Left ventricle myocardium inferior (tissue), 1 donor: ENCODE measurements at regions not wholly inside any gene's neighbourhood (a gene's known extent, or its start where the extent isn't known, plus 50 kb on each side); places are given as distances from the start of the nearest gene placed in this dataset.

Source experiments
- DNase-seq: peaks from one replicate; pipeline ENCODE4 v3.0.0-alpha.2; 2020
- H3K27ac ChIP-seq: fragments of 200-600 bp; replicated peaks from 2 replicates; pipeline ENCODE4 v1.8.0; 2021
- H3K27me3 ChIP-seq: fragments of 200-600 bp; 2 replicates; pipeline ENCODE4 v1.8.0; 2021; ENCODE audit warnings: low read depth
- H3K36me3 ChIP-seq: fragments of 200-600 bp; 2 replicates; pipeline ENCODE4 v1.8.0; 2021
- H3K4me1 ChIP-seq: fragments of 200-600 bp; 2 replicates; pipeline ENCODE4 v1.8.0; 2021
- H3K4me3 ChIP-seq: fragments of 200-600 bp; 2 replicates; pipeline ENCODE4 v1.8.0; 2021; ENCODE audit warnings: mild to moderate bottlenecking, moderate library complexity
- H3K9me3 ChIP-seq: fragments of 200-600 bp; replicated peaks from 2 replicates; pipeline ENCODE4 v1.8.0; 2021
- CTCF ChIP-seq: fragments of 200-600 bp; IDR thresholded peaks from 2 replicates; pipeline ENCODE4 v1.8.0; 2021; ENCODE audit warnings: antibody characterized with exemption, mild to moderate bottlenecking, borderline replicate concordance
- intact Hi-C: fragments of 100-400 bp; cut with micrococcal nuclease; formaldehyde crosslinking; loops from one replicate; pipeline ENCODE4 v1.11.0; 2022
- donor health status: DM: no; HTN: yes; CAD: no; lungs with severe emphysema.

- Histone ChIP-seq H3K27me3 (peaks cover 38% of the 10 kb centered on the region), H3K4me1 (no peaks in the 10 kb centered on the region), H3K36me3 (no peaks in the 10 kb centered on the region), H3K27ac (no peak overlapping the region), H3K4me3 (no peak overlapping the region), H3K9me3 (no peaks in the 10 kb centered on the region)
- no peak for TF ChIP-seq CTCF
- DNase-seq: no peak
- intact Hi-C loops: no loop called here
Measured at GRCh38 chr1:25131794-25132193, 100.5 kb downstream of the SYF2 start.

- no peak for TF ChIP-seq CTCF
- intact Hi-C loops: no loop called here
- H3K9me3 ChIP-seq: no peaks in the 10 kb centered on the region
- no peaks in the 10 kb centered on the region for H3K4me1 ChIP-seq
- no peak for DNase-seq
- no peak overlapping the region for H3K4me3 ChIP-seq
- no peaks in the 10 kb centered on the region for H3K36me3 ChIP-seq
- no peak overlapping the region for H3K27ac ChIP-seq
- peaks cover 30% of the 10 kb centered on the region for H3K27me3 ChIP-seq
Measured at GRCh38 chr1:25130895-25131294, 101.4 kb downstream of the SYF2 start.

GRCh38 chr1:25129380-25129779, 102.9 kb downstream of the SYF2 start:
- DNase-seq: no peak
- no peak overlapping the region for H3K4me3 ChIP-seq
- no peak for TF ChIP-seq CTCF
- no peaks in the 10 kb centered on the region for H3K9me3 ChIP-seq
- no peaks in the 10 kb centered on the region for H3K36me3 ChIP-seq
- no peaks in the 10 kb centered on the region for H3K4me1 ChIP-seq
- peaks cover 20% of the 10 kb centered on the region for H3K27me3 ChIP-seq
- intact Hi-C loops: no loop called here
- no peak overlapping the region for H3K27ac ChIP-seq

GRCh38 chr1:25128121-25128621, 104.1 kb downstream of the SYF2 start:
- Histone ChIP-seq H3K4me3 (no peak overlapping the region), H3K4me1 (no peaks in the 10 kb centered on the region), H3K9me3 (no peaks in the 10 kb centered on the region), H3K27ac (no peak overlapping the region), H3K27me3 (peaks cover 15% of the 10 kb centered on the region), H3K36me3 (no peaks in the 10 kb centered on the region)
- no peak for TF ChIP-seq CTCF
- DNase-seq: no peak
- intact Hi-C loops: no loop called here

GRCh38 chr1:25126562-25126961, 105.7 kb downstream of the SYF2 start:
- no peak for DNase-seq
- H3K4me3 ChIP-seq: no peak overlapping the region
- intact Hi-C loops: no loop called here
- no peak for TF ChIP-seq CTCF
- H3K27me3 ChIP-seq: peaks cover 12% of the 10 kb centered on the region
- peaks cover 5% of the 10 kb centered on the region for H3K4me1 ChIP-seq
- H3K9me3 ChIP-seq: no peaks in the 10 kb centered on the region
- no peak overlapping the region for H3K27ac ChIP-seq
- no peaks in the 10 kb centered on the region for H3K36me3 ChIP-seq

GRCh38 chr1:25123551-25123950, 108.8 kb downstream of the SYF2 start:
- Histone ChIP-seq H3K27ac (no peak overlapping the region), H3K4me3 (no peak overlapping the region), H3K9me3 (no peaks in the 10 kb centered on the region), H3K27me3 (peaks cover 4% of the 10 kb centered on the region), H3K36me3 (no peaks in the 10 kb centered on the region), H3K4me1 (peaks cover 5% of the 10 kb centered on the region)
- no peak for DNase-seq
- intact Hi-C loops: no loop called here
- TF ChIP-seq CTCF: no peak
